H1 (cell line): ENCODE measurements at regions not wholly inside any gene's neighbourhood (a gene's known extent, or its start where the extent isn't known, plus 50 kb on each side); places are given as distances from the start of the nearest gene placed in this dataset.
"Not testable (repeated sequence)": the region's sequence is repeated elsewhere in the genome, so short reads cannot be mapped to it uniquely, and the experiment has no call there.

Source experiments
- CTCF ChIA-PET: fragments of 300-600 bp; sonication (Branson Sonifier 250); formaldehyde crosslinking; loops from one replicate; lab custom pipeline; 2021; ENCODE audit not compliant: partially characterized antibody; lab: Charles Lee
- POLR2A ChIA-PET: fragments of 300-600 bp; sonication (Branson Sonifier 250); formaldehyde crosslinking; loops from one replicate; lab custom pipeline; 2021; ENCODE audit warnings: inconsistent platforms; ENCODE audit not compliant: partially characterized antibody; lab: Charles Lee
- DNase-seq, 2 experiments: peaks; one replicate each; pipeline versions ENCODE4 v3.0.0 to v3.0.0-alpha.2; 2010 to 2022; ENCODE audit warnings: low spot score in 2 of 2, low read depth in 1 of 2, mixed read lengths in 1 of 2
- FAIRE-seq: peaks from 2 replicates; lab custom pipeline; 2011; peaks lifted over from hg19 to GRCh38; lab: Jason Lieb, UNC
- H2AFZ ChIP-seq: 2 replicates; pipeline ENCODE4 v1.8.1; 2012; ENCODE audit warnings: low read length, inconsistent platforms
- H2AK5ac ChIP-seq: 2 replicates; pipeline ENCODE4 v1.6.1; 2013; ENCODE audit warnings: low read depth, low read length
- H2BK120ac ChIP-seq: replicated peaks from 2 replicates; pipeline ENCODE3; 2013; ENCODE audit warnings: low read depth, low read length, inconsistent platforms
- H2BK12ac ChIP-seq: 2 replicates; pipeline ENCODE4 v1.6.1; 2013; ENCODE audit warnings: low read depth, low read length
- H2BK15ac ChIP-seq: 2 replicates; pipeline ENCODE4 v1.6.1; 2013; ENCODE audit warnings: low read length
- H2BK20ac ChIP-seq: 2 replicates; pipeline ENCODE4 v1.6.1; 2013; ENCODE audit warnings: low read length
- H2BK5ac ChIP-seq: 2 replicates; pipeline ENCODE4 v1.6.1; 2013; ENCODE audit warnings: low read depth, low read length
- H3K14ac ChIP-seq: 2 replicates; pipeline ENCODE4 v1.6.1; 2013; ENCODE audit warnings: inconsistent platforms; ENCODE audit not compliant: insufficient read length
- H3K18ac ChIP-seq: 2 replicates; pipeline ENCODE4 v1.6.1; 2013; ENCODE audit warnings: low read length; ENCODE audit errors: extremely low read depth
- H3K23ac ChIP-seq: 2 replicates; pipeline ENCODE4 v1.6.1; 2013; ENCODE audit warnings: inconsistent platforms; ENCODE audit not compliant: insufficient read length
- H3K23me2 ChIP-seq: 2 replicates; pipeline ENCODE4 v1.6.1; 2013; ENCODE audit warnings: low read depth, low read length
- H3K27ac ChIP-seq: 2 replicates; pipeline ENCODE4 v1.6.1; 2011; ENCODE audit warnings: low read depth, low read length, inconsistent platforms
- H3K27me3 ChIP-seq, 4 experiments: replicated peaks in 1 of 4; 1 replicate in 1 of 4; 2 replicates in 3 of 4; pipeline versions ENCODE4 v1.6.1 to v1.8.1; 2011 to 2013; ENCODE audit warnings: low read length in 3 of 4, mild to moderate bottlenecking in 3 of 4, inconsistent platforms in 2 of 4, mixed read lengths in 2 of 4, moderate library complexity in 1 of 4; ENCODE audit not compliant: control insufficient read depth in 3 of 4, insufficient read depth in 3 of 4; ENCODE audit errors: extremely low read depth in 1 of 4
- H3K36me3 ChIP-seq, 4 experiments: 2 replicates each; pipeline versions ENCODE4 v1.6.1 to v1.8.1; 2011 to 2013; ENCODE audit warnings: mild to moderate bottlenecking in 4 of 4, low read length in 3 of 4, moderate library complexity in 2 of 4, control low read depth in 1 of 4, inconsistent platforms in 1 of 4; ENCODE audit not compliant: insufficient read depth in 4 of 4, control insufficient read depth in 2 of 4
- H3K4ac ChIP-seq: replicated peaks from 2 replicates; pipeline ENCODE3; 2013; ENCODE audit warnings: low read length, low read depth, mixed read lengths, inconsistent platforms; ENCODE audit not compliant: insufficient read length
- H3K4me1 ChIP-seq, 4 experiments: replicated peaks in 1 of 4; 1 replicate in 1 of 4; 2 replicates in 3 of 4; pipeline versions ENCODE4 v1.6.1 to v1.8.1; 2011 to 2013; ENCODE audit warnings: low read length in 3 of 4, inconsistent platforms in 2 of 4, mixed read lengths in 1 of 4; ENCODE audit not compliant: insufficient read depth in 4 of 4, control insufficient read depth in 3 of 4
- H3K4me2 ChIP-seq, 2 experiments: 2 replicates each; pipeline versions ENCODE4 v1.6.1 to v1.8.1; 2011 to 2013; ENCODE audit warnings: low read depth in 2 of 2, low read length in 2 of 2, control low read depth in 1 of 2, inconsistent platforms in 1 of 2, mild to moderate bottlenecking in 1 of 2; ENCODE audit not compliant: insufficient read depth in 1 of 2
- H3K4me3 ChIP-seq, 4 experiments: fragments of 200-600, 300-600 bp in 1 of 4; sonication (generic), shearing (Covaris generic), sonication (Bioruptor Twin) in 1 of 4; 2 replicates each; pipeline versions ENCODE4 v1.5.1 to v1.8.1; 2011 to 2016; ENCODE audit warnings: low read length in 4 of 4, low read depth in 3 of 4, control low read depth in 2 of 4, inconsistent platforms in 2 of 4, mild to moderate bottlenecking in 2 of 4, mixed read lengths in 1 of 4, moderate library complexity in 1 of 4; ENCODE audit not compliant: insufficient read depth in 2 of 4; ENCODE audit errors: extremely low read depth in 1 of 4
- H3K56ac ChIP-seq: replicated peaks from 2 replicates; pipeline ENCODE3; 2013; ENCODE audit warnings: low read depth, mild to moderate bottlenecking, mixed read lengths, low read length, inconsistent platforms; ENCODE audit not compliant: insufficient read length
- H3K79me1 ChIP-seq: 2 replicates; pipeline ENCODE4 v1.6.1; 2013; ENCODE audit warnings: low read depth, low read length, control low read depth
- H3K79me2 ChIP-seq, 2 experiments: 2 replicates each; pipeline versions ENCODE4 v1.6.1 to v1.8.1; 2012 to 2013; ENCODE audit warnings: low read length in 2 of 2, mild to moderate bottlenecking in 2 of 2, inconsistent platforms in 1 of 2; ENCODE audit not compliant: insufficient read depth in 2 of 2, control insufficient read depth in 1 of 2
- H3K9ac ChIP-seq, 4 experiments: replicated peaks in 1 of 4; 1 replicate in 1 of 4; 2 replicates in 3 of 4; pipeline versions ENCODE4 v1.6.1 to v1.8.1; 2011 to 2013; ENCODE audit warnings: low read depth in 3 of 4, low read length in 3 of 4, control low read depth in 2 of 4, mild to moderate bottlenecking in 2 of 4, moderate library complexity in 2 of 4, inconsistent platforms in 1 of 4; ENCODE audit errors: extremely low read depth in 1 of 4
- H3K9me3 ChIP-seq, 2 experiments: 2 replicates each; pipeline versions ENCODE4 v1.6.1 to v1.8.1; 2012 to 2013; ENCODE audit warnings: mild to moderate bottlenecking in 2 of 2, moderate library complexity in 2 of 2, control low read depth in 1 of 2, inconsistent platforms in 1 of 2, low read depth in 1 of 2, low read length in 1 of 2, mixed read lengths in 1 of 2; ENCODE audit not compliant: insufficient read depth in 2 of 2
- H4K20me1 ChIP-seq, 2 experiments: replicated peaks in 1 of 2; 2 replicates each; pipeline versions ENCODE3 to v1.8.1; 2011 to 2013; ENCODE audit warnings: inconsistent platforms in 2 of 2, low read length in 2 of 2, mild to moderate bottlenecking in 1 of 2; ENCODE audit not compliant: insufficient read depth in 2 of 2, control insufficient read depth in 1 of 2
- H4K5ac ChIP-seq: 2 replicates; pipeline ENCODE4 v1.6.1; 2013; ENCODE audit warnings: low read length, low read depth, mixed read lengths, inconsistent platforms; ENCODE audit not compliant: insufficient read length
- H4K8ac ChIP-seq: 2 replicates; pipeline ENCODE4 v1.8.0; 2013; ENCODE audit warnings: mild to moderate bottlenecking, moderate library complexity, low read length, inconsistent platforms; ENCODE audit not compliant: insufficient read depth; ENCODE audit errors: extremely low read depth
- H4K91ac ChIP-seq: replicated peaks from 2 replicates; pipeline ENCODE3; 2013; ENCODE audit warnings: low read length, mixed read lengths, inconsistent platforms; ENCODE audit not compliant: insufficient read length
- WGBS, 2 experiments: shearing (Covaris generic) in 1 of 2; methylation state at CpG; one replicate each; pipeline versions ENCODE4 v1.1.6 to v1.1.7; 2013 to 2015; ENCODE audit warnings: low lambda C conversion rate in 2 of 2, mixed read lengths in 2 of 2, inconsistent platforms in 1 of 2, low coverage in 1 of 2, missing lambda C conversion rate in 1 of 2; ENCODE audit not compliant: insufficient replicate concordance in 2 of 2, insufficient coverage in 1 of 2, insufficient read length in 1 of 2; ENCODE audit errors: extremely low coverage in 1 of 2, missing lambda C conversion rate in 1 of 2; 5-methylcytosine and 5-hydroxymethylcytosine counted together

DNA sequence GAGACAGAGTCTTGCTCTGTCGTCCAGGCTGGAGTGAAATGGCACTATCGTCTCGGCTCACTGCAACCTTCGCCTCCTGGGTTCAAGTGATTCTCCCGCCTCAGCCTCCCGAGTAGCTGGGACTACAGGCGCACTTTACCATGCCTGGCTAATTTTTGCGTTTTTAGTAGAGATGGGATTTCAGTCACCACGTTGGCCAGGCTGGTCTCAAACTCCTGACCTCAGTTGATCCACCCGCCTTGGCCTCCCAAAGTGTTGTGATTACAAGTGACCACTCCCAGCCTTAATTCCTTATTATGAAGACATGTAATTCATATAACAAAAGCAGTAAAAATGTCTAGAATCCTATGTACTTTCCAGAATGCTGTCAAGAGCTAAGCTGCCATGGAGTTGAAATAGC is 434.5 kb upstream of the ZNG1F start:
- H2BK5ac ChIP-seq, H3K9me3 ChIP-seq, H2BK120ac ChIP-seq, H4K91ac ChIP-seq, H3K79me2 ChIP-seq, H3K79me1 ChIP-seq, H3K9ac ChIP-seq, H3K14ac ChIP-seq, H3K4ac ChIP-seq, H3K4me3 ChIP-seq, H3K27ac ChIP-seq, H2BK15ac ChIP-seq, H3K18ac ChIP-seq, H3K23ac ChIP-seq, H3K23me2 ChIP-seq, H3K27me3 ChIP-seq, H3K4me2 ChIP-seq, H3K36me3 ChIP-seq, H2AFZ ChIP-seq, H4K8ac ChIP-seq, H4K20me1 ChIP-seq, H4K5ac ChIP-seq, DNase-seq, FAIRE-seq, H3K4me1 ChIP-seq, H3K56ac ChIP-seq, POLR2A ChIA-PET, H2BK20ac ChIP-seq, CTCF ChIA-PET, H2AK5ac ChIP-seq, H2BK12ac ChIP-seq: not testable (repeated sequence)
- WGBS, 2 experiments, result 83% methylated on average over 9 of the region's 10 CpGs; no CpG with 5 or more reads in 1 of the 2 experiments

- POLR2A ChIA-PET, H2AK5ac ChIP-seq, DNase-seq, FAIRE-seq, H3K23me2 ChIP-seq, H3K23ac ChIP-seq, H2BK15ac ChIP-seq, H3K27ac ChIP-seq, H2AFZ ChIP-seq, H2BK5ac ChIP-seq, H2BK20ac ChIP-seq, H3K4me3 ChIP-seq, H3K4me2 ChIP-seq, H3K9me3 ChIP-seq, H3K14ac ChIP-seq, H3K4ac ChIP-seq, H3K4me1 ChIP-seq, H4K91ac ChIP-seq, H3K56ac ChIP-seq, H2BK120ac ChIP-seq, CTCF ChIA-PET, H3K27me3 ChIP-seq, H3K79me2 ChIP-seq, H4K8ac ChIP-seq, H3K18ac ChIP-seq, H4K20me1 ChIP-seq, H3K9ac ChIP-seq, H3K36me3 ChIP-seq, H3K79me1 ChIP-seq, H4K5ac ChIP-seq, H2BK12ac ChIP-seq: not testable (repeated sequence)
- no CpG with 5 or more reads among the region's 2 CpGs for WGBS, 2 experiments
Measured at GRCh38 chr9:41619254-41619653, 430.1 kb upstream of the ZNG1F start.
